HG03064 (cell line): ENCODE measurements at regions not wholly inside any gene's neighbourhood (a gene's known extent, or its start where the extent isn't known, plus 50 kb on each side); places are given as distances from the start of the nearest gene placed in this dataset.
"Not testable (repeated sequence)": the region's sequence is repeated elsewhere in the genome, so short reads cannot be mapped to it uniquely, and the experiment has no call there.

Experiments used
- ATAC-seq: cut with Tn5 transposase; IDR thresholded peaks from one replicate; pipeline ENCODE4 v1.9.1; 2021; ENCODE audit warnings: low read depth; ENCODE audit not compliant: unreplicated experiment

DNA sequence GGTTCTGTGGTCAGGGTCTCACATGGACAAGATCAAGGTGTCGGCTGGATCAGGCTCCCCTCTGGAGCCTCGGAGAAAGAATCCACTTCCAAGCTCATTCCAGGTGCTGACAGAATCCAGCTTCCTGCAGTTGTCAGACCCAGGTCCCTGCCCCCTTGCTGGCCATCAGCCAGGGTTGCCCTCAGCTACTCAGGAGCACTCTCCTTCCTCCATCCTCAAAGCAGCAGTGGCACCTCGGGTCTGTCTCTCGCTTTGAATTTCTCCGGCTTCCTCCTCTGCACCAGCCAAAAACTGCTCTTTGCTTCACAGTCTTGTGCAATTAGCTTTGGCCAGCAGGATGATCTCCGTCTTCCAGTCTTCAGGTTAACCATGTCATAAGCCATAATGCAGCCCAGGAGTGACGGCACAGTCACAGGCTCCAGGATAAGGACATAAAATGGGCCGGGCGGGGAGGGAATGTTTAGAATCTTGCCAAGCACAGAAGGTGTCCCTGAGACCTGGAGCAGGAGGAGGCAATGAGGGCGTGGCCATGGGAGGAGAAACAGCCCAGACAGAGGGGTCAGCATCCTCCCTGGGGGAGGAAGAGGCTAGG, 79.4 kb upstream of the SLC25A33 start:
- ATAC-seq = no peak

DNA sequence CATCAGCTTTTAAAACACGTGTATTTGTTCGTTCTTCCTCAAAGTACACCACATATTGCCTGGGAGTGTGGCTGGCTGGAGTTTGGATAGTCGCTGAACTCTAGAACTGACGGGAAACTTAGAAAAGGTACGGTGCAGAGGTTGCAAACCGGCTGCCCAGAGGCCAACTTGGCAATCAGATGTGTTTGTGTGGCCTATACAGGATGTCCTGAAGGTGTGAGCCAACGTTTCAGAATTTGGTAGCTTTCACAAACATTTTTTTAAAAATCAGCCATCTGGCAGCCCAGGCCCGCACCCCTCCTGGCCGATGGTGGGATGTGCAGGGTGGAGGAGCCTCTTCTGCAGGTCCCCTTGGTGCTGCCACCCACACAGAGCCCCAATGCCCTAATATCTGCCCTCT, 73.6 kb upstream of the SLC25A33 start:
- ATAC-seq = no peak

DNA sequence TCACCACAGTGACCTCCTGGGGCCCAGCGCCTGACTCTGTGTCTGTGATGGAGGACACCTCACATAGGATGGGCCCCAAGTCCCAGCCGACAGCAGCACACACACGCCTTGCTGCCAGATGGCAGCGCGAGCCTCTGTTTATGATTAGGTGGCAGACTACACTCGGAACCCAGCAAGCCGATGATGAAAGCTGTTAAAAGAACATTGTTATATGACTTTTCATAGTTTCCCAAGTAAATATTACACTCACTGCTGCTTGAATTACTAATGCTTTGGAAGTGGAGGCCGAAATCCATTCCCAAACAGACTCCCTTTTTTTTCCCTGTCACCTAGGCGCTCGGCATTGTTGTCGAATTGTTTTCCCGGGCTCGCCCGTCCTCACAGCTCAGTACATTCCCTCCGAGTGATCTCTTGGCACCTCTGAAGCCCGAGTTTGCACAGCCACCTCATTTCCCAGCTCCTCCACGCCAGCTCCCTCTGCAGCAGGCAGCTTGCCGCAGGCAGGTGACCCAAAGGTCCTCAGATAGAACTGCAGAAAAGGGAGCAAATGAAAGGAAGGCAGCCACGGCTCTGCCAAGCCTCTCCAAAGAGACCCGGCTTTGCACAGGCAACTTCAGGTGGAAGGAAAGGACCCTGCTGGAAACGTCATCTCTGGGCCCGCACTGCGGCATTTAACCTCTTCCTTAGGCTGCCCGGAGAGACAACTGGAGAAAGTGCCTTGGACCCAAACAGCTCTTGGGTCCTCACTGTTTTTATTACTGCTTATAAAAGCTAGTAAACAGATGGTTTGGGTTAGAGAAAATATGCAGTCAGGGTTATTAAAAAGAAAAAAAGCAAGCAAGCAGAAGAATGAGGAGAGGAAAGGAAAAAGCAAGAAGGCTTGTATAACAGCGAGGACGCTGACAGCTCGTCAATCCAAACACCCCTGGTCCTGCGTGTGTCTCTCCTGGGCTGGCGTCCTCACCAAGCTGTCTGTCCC, 72.2 kb upstream of the SLC25A33 start:
- no peak for ATAC-seq

DNA sequence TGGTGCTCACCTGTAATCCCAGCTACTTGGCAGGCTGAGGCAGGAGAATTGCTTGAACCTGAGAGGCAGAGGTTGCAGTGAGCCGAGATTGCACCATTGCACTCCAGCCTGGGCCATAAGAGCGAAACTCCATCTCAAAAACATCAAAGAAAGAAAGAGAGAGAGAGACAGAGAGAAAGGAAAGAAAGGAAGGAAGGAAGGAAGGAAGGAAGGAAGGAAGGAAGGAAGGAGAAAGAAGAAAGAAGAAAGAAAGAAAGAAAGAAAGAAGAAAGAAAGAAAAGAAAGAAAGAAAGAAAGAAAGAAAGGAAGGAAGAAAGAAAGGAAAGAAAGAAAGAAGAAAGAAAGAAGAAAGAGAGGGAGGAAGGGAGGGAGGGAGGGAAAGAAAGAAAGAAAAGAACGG, 69.4 kb upstream of the SLC25A33 start:
- ATAC-seq = not testable (repeated sequence)

DNA sequence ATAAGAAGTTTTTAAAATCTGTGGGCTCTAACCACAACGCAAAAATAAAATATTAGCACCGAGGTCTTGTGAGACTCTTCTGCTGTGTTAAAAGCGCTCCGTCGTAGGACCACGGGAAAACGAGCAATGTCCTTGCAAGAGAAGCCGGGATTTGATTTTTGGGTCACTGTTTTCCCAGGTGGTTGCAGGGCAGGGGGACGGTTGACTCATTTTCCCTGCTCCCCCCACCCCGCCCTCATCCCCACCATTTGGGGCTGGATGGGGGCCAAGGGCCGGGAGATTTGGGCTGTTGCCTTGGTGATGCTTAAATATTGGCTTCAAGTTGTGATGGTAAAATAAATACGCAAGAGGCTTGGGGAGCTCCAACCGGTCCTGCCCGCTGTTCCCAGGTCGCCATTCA, 67.6 kb upstream of the SLC25A33 start:
- ATAC-seq = no peak

DNA sequence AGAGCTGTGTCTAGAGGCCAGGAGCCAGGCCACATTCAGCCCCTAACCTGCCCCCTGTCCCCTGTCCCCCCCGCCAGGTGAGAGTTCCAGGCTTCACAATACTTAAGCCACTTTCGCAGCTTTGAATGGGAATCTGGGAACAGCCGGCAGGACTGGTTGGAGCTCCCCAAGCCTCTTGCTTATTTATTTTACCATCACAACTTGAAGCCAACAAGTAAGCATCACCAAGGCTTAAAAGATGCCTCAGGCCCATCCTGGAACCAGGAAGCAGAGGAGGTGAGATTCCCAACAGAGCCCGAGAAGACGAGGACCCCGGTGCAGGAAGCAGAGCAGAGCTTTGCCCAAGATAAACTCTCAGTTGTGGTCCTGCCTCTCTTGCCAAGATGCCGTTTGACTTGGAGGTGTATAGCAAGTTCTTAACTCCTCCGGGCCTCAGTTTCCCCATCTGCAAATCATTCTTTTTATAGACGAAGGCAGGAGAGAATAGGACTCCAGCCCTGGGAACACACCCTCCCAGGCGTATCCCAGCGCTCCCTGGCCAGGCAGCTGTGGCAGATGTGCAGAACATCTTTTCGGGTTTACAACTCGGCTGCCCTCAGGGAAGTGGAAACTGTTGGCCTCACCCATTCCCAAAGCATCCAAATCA, 66.8 kb upstream of the SLC25A33 start:
- no peak for ATAC-seq

DNA sequence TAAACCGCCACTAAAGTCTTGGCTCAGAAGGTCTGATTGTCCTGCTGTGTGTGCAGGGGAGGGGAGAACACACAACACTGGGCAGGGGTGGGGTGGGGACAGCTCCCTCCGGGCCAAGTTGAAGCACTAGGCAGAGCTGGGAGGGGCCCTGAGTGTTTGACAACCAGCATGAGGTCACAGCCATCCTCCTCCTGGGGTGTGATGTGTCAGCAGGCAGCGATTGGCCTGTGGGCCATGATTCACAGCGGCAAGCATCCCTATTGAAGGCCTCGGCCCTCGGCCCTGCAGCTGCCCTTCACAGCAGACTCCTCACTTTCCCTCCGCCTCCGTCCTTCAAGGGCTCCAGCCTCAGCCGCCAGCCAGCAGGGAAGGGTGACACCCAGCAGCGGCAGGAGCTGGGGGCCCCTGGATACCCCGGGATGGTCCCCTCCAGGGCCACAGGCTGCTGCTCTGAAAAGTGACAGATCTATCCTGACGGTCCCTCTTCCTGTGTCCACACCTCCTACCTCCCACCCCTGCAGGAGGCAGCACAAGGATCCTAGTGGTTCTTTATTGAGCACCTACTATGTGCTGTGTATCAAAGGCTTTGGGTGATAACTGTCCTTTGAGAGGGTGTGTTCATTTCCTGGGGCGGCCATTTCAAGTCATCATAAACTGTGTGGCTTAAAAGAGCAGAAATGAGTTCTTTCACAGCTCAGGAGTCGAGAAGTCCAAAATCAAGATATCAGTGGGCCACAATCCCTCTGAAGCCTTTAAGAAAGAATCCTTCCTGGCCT, 66.0 kb upstream of the SLC25A33 start:
- no peak for ATAC-seq

DNA sequence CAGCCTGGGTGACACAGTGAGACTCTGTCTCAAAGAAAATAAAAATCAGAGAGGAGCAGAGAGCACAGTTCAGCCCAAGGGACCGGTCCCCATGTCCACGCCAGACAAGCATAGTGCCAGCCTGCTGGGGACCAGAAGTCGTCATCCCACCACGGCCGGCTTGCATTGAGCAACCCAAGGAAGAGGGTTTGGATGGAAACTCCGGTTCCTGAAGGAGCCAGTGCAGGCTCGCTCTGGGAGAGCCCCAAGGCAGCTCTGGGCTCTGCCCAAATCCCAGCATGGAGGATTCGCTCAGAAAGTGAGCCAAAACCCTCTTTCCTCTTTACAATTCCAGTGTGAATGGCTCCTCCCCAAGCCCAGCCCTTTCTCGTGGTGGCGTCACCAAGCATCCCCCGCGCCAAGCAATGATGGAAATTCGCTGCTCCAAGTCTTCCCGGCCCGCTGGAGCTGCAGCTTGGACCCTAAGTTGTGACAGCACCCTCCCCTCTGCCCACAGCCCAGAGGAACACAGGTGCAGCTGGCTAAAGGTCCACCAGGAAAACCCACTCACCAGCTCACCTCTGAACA, 64.1 kb upstream of the SLC25A33 start:
- no peak for ATAC-seq

DNA sequence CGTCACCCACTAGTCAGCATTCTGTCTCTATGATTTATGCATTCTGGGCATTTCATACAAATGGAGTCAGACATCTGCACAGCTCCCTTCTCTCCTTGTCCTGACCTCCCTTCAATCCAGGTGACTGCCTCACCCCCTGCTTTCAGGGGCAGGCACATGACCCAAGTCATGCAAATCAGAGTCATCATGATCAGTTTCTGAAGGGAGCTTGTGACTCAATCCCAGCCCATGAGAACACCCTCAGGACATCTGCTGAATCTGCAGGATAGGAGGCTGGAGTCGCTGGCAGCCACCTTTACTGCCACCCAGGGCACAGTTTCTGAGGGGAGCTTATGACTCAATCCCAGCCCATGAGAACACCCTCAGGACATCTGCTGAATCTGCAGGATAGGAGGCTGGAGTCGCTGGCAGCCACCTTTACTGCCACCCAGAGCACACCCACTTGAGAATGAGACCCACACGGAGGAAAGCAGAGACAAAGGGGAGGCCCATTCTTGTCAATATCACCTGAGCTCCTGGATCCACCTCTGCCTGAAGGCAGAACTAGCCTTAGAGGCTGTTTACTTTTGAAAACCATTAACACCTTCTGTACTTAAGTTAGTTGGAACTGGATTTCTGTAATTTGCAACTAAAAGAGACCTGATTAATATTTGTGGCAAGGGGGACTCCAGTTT, 62.3 kb upstream of the SLC25A33 start:
- ATAC-seq = no peak

DNA sequence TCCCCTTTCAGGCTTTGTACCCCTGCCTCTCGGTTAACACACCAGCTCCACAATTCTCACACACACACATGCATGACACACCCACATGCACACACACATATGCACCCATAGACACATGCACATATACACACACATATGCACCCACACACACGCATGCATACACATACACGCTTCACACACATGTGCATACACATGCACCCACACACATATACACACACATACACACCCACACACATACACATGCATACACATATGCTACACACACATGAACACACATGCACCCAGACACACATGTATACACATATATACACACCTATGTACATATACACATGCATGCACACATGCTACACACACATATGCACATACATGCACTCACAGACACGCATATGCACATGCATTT, 61.7 kb upstream of the SLC25A33 start:
- no peak for ATAC-seq

DNA sequence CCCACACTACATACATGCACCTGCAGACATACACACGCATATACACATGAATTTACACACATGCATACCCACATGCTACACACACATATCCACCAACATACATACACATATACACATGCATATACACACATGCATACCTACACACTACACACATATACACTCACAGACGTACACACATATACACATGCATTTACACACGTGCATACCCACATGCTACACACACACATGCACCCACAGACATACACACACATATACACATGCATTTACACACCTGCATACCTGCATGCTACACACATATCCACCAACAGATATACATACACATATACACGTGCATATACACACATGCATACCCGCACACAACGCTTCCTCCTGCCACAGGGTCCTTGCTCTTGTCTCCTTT, 61.2 kb upstream of the SLC25A33 start:
- no peak for ATAC-seq

DNA sequence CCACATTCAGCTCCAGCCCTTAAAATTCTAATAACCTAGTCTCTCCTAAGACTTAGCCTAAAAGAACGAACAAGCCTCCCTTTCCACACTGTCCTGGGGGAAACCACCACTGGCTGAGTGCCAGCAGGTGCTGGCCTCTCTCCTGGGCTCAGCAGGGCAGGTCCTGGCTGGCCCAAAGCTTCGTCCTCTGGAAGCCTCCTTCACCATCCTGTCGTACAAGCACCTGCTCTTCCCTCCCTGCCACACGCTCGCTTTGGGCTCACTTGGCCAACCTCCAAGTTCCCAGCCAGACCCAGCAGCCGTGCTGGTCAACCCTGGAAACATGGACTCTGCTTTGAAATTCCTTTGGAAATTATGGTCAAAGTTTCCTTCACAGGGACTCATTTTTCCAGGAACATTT, 58.2 kb upstream of the SLC25A33 start:
- no peak for ATAC-seq

DNA sequence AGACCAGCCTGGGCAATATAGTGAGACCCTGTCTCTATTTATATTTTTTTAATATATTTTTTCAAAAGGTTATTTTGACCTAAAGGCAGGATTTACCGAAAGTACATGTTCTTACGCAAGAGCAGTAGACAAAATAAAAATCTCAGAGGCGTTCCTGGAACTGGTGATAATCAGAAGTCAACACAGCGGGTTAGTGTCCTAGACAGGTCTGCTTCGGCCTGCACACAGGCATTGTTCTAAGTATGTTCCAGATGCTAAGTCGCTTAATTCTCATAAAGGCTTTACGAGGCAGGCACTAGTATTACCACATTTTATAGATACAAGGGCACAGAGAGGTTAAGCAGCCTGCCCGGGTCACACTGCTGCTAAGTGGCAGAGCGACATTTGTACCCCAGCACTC, 56.9 kb upstream of the SLC25A33 start:
- no peak for ATAC-seq

DNA sequence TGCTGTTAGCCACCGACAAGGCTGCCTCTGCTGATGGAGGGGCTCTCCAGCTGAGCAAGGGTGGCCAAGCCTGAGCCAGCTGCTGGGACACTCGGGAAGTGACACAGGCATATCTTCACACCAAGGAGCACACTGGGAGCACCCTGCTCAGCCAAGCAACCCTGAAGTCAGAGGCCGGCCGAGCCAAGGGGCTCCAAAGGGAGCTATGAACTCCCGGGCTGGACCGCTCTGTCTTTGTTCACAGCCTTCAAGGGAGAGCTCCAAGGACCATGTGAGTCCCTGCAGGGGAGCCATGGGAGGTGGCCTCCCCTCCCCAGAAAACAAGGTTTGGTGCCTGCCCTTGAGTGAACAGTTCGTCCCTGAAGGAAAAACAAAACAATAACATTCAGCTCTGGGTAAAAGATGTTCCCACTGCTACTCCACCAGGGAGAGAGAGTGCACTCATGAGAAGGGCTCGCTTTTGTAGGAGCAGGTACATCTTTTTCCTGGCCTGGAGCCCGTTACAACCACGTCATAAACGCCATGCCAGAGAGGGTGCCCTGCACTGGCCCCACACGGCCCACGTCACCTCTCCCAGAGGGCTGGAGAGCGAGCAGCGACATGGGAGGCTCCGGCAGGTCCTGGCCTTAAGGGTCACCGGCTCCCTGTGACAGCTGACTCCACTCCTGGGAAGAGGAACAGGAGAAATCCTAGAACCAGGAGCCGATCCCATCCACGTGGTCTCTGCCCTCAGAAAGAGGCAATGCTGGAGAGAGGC, 56.3 kb upstream of the SLC25A33 start:
- ATAC-seq = no peak

DNA sequence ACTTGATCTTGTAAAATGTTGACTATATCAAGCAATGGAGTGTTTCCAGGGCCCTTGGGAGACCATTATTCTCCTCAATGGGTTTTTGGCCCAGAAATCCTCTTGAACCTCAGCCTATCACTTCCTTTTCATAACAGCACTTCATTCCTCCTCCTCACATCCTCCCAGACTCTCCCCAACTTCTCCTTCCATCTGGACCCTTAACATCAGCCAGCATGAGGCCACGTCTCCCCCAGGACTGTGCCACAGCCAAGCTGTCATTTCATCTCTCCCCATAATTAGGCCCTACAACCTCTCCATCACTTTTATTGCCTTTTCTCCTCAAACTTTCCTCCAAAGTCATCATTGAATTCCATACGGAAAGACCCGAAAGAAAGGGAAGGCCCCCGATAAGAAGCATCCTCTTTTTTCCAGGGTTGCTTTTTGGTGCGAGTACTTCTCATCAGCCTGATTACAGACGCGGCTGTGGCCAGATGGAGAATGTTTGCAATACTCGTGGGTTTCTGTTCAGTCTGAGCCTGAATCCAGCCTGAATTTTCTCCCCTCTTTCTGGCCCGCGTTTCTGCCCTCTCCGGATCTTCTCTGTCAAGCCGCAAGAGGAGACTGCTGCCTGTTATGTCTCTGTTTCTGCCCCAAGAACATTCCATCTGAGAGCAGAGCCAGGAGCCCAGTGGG, 52.7 kb upstream of the SLC25A33 start:
- no peak for ATAC-seq
